RWPE1 (cell line): ENCODE measurements at regions not wholly inside any gene's neighbourhood (a gene's known extent, or its start where the extent isn't known, plus 50 kb on each side); places are given as distances from the start of the nearest gene placed in this dataset.
"Not testable (repeated sequence)": the region's sequence is repeated elsewhere in the genome, so short reads cannot be mapped to it uniquely, and the experiment has no call there.

Source experiments
- CTCF ChIA-PET: fragments of 350-600 bp; sonication (Branson Sonifier 250); formaldehyde crosslinking; extraction: SDS; loops from one replicate; lab custom pipeline; 2021; lab: Yijun Ruan, JAX
- POLR2A ChIA-PET: fragments of 400-600 bp; formaldehyde crosslinking; extraction: SDS; loops from one replicate; lab custom pipeline; 2020; ENCODE audit warnings: antibody characterized with exemption; ENCODE audit not compliant: low non-redundant PET; lab: Yijun Ruan, JAX
- DNase-seq: peaks from one replicate; pipeline ENCODE4 v3.0.0; 2012; ENCODE audit warnings: low spot score
- H3K27ac ChIP-seq: fragments of 450-650 bp; 2 replicates; pipeline ENCODE4 v1.5.1; 2017
- CTCF ChIP-seq: fragments of 450-650 bp; conservative IDR thresholded peaks from 2 replicates; pipeline ENCODE4 v1.5.1; 2017; ENCODE audit warnings: low read depth, mild to moderate bottlenecking

DNA sequence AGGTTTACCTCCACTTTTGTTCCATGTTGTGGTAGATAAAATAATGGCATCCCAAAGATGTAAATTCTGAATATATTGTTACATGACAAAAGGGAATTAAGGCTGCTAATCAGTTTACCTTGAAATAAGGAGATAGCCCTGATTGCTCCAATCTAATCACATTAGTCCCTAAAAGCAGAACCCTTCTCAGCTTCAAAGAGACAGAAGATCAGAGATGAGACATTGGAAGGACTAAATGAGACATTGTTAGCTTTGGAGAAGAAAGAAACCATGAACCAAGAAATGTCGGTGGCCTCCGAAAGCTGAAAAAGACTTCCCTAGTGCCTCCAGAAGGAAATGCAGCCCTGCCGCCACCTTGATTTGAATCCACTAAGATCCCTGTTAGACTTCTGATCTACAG is 82.8 kb upstream of the PARP8 start:
- ChIA-PET POLR2A (no interaction called here), CTCF (no interaction called here)
- DNase-seq = no peak
- no peak overlapping the region for H3K27ac ChIP-seq
- no peak for TF ChIP-seq CTCF

DNA sequence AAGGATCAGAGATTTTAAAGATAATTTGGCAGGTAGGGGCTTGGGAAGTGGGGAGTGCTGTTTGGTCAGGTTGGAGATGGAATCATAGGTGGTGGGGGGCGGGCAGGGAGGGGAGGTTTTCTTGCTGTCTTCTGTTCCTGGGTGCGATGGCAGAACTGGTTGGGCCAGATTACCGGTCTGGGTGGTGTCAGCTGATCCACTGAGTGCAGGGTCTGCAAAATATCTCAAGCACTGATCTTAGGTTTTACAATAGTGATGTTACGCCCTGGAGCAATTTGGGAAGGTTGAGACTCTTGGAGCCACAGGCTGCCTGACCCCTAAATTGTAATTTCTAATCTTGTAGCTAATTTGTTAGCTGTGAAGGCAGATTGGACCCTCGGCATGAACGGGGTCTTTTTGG is 78.0 kb upstream of the PARP8 start:
- DNase-seq, POLR2A ChIA-PET, H3K27ac ChIP-seq, CTCF ChIA-PET: not testable (repeated sequence)

DNA sequence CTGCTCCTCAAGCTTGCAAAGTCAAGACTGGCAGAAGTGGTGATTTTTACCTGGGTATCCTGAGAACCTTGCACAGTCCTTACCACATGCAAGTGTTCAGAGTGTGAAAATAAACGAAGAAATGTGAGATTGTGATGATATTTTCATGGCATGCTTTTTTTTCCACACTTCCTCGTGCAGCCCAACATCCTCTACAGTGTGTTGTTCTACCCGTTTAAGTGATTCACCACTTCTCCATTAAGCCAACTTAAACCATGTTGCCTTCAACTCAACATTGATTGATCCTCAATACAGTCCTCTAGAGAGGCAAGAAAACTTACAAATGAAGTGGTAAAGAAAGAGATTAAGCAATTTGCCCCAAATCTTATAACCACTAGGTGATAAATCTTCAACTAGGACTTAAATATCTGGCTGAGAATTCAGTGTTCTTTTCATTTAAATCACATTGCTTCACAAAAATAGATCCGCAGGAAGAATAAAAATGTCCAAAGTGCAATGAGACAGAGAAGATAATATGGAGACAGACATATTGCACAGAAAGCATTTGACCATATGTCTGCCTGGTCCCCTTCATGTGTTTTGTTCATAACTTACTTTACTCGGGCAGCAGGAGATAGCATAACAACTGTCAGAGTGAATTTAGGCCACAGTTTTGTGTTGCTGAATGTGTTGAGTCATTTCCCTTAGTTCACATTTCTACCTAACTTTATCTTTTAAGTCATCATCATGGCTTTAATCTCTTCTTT is 75.8 kb upstream of the PARP8 start:
- CTCF ChIA-PET, POLR2A ChIA-PET, DNase-seq: not testable (repeated sequence)

GRCh38 chr5:50591338-50591737 is 75.1 kb upstream of the PARP8 start:
- H3K27ac ChIP-seq, CTCF ChIA-PET, DNase-seq, POLR2A ChIA-PET: not testable (repeated sequence)

More for the DNA sequence above, 75.8 kb upstream of the PARP8 start:
- H3K27ac ChIP-seq = not testable (repeated sequence)

GRCh38 chr5:50593681-50594080 is 72.8 kb upstream of the PARP8 start:
- no peak overlapping the region for H3K27ac ChIP-seq
- ChIA-PET POLR2A (no interaction called here), CTCF (no interaction called here)
- no peak for TF ChIP-seq CTCF
- DNase-seq = no peak

GRCh38 chr5:50595199-50595598 is 71.2 kb upstream of the PARP8 start:
- peak; percentile 20 for DNase-seq
- ChIA-PET CTCF (no interaction called here), POLR2A (interaction anchor here (0.6 kb wide), 1 partner anchor 71 kb away, joined by 4 read pairs; the partner anchor contains the start of gene PARP8)

DNA sequence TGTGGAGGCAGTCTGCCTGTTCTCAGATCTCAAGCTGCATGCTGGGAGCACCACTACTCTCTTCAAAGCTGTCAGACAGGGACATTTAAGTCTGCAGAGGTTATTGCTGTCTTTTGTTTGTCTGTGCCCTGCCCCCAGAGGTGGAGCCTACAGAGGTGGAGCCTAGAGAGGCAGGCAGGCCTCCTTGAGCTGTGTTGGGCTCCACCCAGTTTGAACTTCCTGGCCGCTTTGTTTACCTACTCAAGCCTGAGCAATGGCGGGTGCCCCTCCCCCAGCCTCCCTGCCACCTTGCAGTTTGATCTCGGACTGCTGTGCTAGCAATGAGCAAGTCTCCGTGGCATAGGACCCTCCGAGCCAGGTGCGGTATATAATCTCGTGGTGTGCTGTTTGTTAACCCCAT is 64.9 kb upstream of the PARP8 start:
- DNase-seq, H3K27ac ChIP-seq, POLR2A ChIA-PET, CTCF ChIA-PET: not testable (repeated sequence)

More at GRCh38 chr5:50595199-50595598, 71.2 kb upstream of the PARP8 start:
- H3K27ac ChIP-seq = no peak overlapping the region
- TF ChIP-seq CTCF = no peak

DNA sequence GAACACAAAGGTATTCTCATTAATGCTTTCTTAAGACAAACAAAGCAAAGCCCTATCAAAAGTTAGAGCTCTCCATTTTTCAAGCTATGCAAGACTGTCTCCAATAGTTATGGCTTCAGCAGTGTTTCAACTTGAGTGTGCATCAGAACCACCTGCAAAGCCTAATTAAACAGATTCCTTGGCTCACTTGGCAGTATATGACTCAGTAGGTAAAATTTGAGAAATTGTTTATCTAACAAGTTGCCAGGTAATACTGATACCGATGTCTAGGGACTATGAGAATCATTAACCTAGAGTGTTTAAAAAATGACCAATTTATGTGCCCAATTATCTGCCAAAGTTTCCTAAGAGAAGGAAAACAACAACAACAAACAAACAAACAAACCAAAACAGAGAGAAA is 60.3 kb upstream of the PARP8 start:
- no peak for TF ChIP-seq CTCF
- H3K27ac ChIP-seq = no peak overlapping the region
- no peak for DNase-seq
- CTCF ChIA-PET = no interaction called here
- POLR2A ChIA-PET = no interaction called here

DNA sequence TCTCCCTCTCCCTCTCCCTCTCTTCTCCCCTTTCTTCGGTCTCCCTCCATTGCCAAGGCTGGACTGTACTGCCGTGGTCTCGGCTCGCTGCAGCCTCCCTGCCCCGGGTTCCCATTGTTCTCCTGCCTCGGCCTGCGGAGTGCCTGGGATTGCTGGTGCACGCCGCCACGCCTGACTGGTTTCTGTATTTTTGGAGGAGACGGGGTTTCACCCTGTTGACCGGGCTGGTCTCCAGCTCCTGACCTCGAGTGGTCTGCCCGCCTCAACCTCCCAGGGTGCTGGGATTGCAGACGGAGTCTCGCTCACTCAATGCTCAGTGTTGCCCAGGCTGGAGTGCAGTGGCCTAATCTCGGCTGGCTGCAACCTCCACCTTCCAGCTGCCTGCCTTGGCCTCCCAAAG is 59.0 kb upstream of the PARP8 start:
- DNase-seq, POLR2A ChIA-PET, H3K27ac ChIP-seq, CTCF ChIA-PET: not testable (repeated sequence)

DNA sequence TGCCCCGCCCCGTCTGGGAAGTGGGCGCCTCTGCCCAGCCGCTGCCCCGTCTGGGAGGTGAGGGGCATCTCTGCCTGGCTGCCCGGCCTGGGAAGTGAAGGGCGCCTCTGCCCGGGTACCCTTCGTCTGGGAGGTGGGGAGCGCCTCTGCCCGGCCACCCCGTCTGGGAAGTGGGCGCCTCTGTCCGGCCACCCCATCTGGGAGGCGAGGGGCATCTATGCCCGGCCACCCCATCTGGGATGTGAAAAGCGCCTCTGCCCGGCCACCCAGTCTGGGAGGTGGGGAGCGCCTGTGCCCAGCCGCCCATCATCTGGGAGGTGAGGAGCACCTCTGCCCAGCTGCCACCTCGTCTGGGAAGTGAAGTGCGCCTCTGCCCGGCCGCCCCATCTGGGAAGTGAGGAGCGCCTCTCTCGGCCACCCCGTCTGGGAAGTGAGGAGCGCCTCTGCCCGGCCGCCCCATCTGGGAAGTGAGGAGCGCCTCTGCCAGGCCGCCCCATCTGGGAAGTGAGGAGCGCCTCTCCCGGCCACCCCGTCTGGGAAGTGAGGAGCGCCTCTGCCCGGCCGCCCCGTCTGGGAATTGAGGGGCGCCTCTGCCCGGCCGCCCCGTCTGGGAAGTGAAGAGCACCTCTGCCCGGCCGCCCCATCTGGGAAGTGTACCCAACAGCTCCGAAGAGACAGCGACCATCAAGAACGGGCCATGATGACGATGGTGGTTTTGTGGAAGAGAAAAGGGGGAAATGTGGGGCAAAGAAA is 58.3 kb upstream of the PARP8 start:
- CTCF ChIA-PET, POLR2A ChIA-PET, H3K27ac ChIP-seq, DNase-seq: not testable (repeated sequence)

DNA sequence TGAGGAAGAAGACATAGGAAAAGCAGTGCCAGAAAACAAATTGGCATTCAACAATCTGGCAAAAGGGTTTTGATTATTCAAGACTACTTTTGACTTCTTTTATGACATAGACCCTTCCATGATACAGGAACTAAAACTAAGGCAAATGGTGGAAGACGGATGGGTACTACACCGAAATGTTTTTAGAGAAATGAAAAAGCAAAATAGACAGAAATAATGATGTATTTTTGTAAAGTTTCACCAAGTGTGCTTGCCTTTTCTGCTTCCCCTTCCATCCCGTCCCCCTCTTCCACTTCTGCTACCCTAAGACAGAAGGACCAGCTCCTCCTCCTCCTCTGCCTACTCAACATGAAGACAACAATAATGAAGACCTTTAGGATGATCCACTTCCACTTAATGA is 53.4 kb upstream of the PARP8 start:
- DNase-seq, POLR2A ChIA-PET, H3K27ac ChIP-seq, CTCF ChIA-PET: not testable (repeated sequence)
